ENCODE measurements at regions not wholly inside any gene's neighbourhood (a gene's known extent, or its start where the extent isn't known, plus 50 kb on each side); places are given as distances from the start of the nearest gene placed in this dataset.

DNA sequence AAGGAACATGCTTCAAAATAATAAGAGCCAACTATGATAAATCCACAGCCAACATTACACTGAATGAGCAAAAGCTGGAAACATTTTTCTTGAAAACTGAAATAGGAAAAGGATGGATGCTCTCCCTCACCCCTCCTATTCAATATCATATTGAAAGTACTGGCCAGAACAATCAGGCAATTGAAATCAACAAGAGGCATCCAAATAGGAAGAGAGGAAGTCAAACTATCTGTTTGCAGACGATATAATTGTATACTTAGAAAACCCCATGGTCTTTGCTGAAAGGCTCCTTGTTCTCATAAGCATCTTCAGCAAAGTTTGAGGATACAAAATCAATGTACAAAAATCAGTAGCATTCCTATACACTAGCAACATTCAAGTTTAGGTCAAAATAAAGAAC is 1562.5 kb upstream of the ADGRL3 start:
- TF ChIP-seq, protein P1, sequence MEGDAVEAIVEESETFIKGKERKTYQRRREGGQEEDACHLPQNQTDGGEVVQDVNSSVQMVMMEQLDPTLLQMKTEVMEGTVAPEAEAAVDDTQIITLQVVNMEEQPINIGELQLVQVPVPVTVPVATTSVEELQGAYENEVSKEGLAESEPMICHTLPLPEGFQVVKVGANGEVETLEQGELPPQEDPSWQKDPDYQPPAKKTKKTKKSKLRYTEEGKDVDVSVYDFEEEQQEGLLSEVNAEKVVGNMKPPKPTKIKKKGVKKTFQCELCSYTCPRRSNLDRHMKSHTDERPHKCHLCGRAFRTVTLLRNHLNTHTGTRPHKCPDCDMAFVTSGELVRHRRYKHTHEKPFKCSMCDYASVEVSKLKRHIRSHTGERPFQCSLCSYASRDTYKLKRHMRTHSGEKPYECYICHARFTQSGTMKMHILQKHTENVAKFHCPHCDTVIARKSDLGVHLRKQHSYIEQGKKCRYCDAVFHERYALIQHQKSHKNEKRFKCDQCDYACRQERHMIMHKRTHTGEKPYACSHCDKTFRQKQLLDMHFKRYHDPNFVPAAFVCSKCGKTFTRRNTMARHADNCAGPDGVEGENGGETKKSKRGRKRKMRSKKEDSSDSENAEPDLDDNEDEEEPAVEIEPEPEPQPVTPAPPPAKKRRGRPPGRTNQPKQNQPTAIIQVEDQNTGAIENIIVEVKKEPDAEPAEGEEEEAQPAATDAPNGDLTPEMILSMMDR (IDR thresholded peaks at IDR 0.05), result no peak
- no peak for TF ChIP-seq POLR2A (IDR thresholded peaks at IDR 0.05)

Data from testis (tissue), 2 donors.